SK-N-SH treated with all-trans-retinoic acid at 6 μM for 48 hours (cell line): ENCODE measurements at regions not wholly inside any gene's neighbourhood (a gene's known extent, or its start where the extent isn't known, plus 50 kb on each side); places are given as distances from the start of the nearest gene placed in this dataset.

ENCODE experiments used
- ATAC-seq: fragments of 200-7000 bp; cut with Tn5 transposase; 3 replicates; pipeline ENCODE4 v1.9.1; 2020; ENCODE audit warnings: mild to moderate bottlenecking, moderate library complexity
- ARNTL ChIP-seq: fragments of 450-650 bp; formaldehyde crosslinking; IDR thresholded peaks from 2 replicates; pipeline ENCODE4 v1.5.0; 2020; ENCODE audit warnings: low read depth, mild to moderate bottlenecking, moderate library complexity, borderline replicate concordance
- BACH2 ChIP-seq: fragments of 250-450 bp; sonication (Bioruptor Pico); IDR thresholded peaks from 2 replicates; pipeline ENCODE4 v1.9.0; 2021; ENCODE audit warnings: mild to moderate bottlenecking, borderline replicate concordance
- CSDC2 ChIP-seq: fragments of 250-450 bp; sonication (Bioruptor Pico); IDR thresholded peaks from 2 replicates; pipeline ENCODE4 v1.5.0; 2020; ENCODE audit warnings: mild to moderate bottlenecking, moderate library complexity
- ESRRG ChIP-seq: fragments of 250-450 bp; sonication (Bioruptor Pico); IDR thresholded peaks from 2 replicates; pipeline ENCODE4 v1.6.1; 2021; ENCODE audit warnings: mild to moderate bottlenecking
- GLIS3 ChIP-seq: fragments of 250-450 bp; sonication (Bioruptor Pico); IDR thresholded peaks from 2 replicates; pipeline ENCODE4 v1.5.0; 2020; ENCODE audit warnings: mild to moderate bottlenecking, moderate library complexity
- ISL1 ChIP-seq: fragments of 250-450 bp; sonication (Bioruptor Pico); IDR thresholded peaks from 2 replicates; pipeline ENCODE4 v2.1.2; 2022; ENCODE audit warnings: mild to moderate bottlenecking, moderate library complexity
- OSR1 ChIP-seq: fragments of 250-450 bp; sonication (Bioruptor Pico); IDR thresholded peaks from 2 replicates; pipeline ENCODE4 v1.8.0; 2022; ENCODE audit warnings: moderate library complexity, mild to moderate bottlenecking, inconsistent platforms
- PPARA ChIP-seq: fragments of 250-450 bp; sonication (Bioruptor Pico); IDR thresholded peaks from 2 replicates; pipeline ENCODE4 v1.5.0; 2020; ENCODE audit warnings: mild to moderate bottlenecking, borderline replicate concordance
- RARB ChIP-seq: fragments of 250-450 bp; sonication (Bioruptor Pico); IDR thresholded peaks from 2 replicates; pipeline ENCODE4 v1.8.0; 2021; ENCODE audit warnings: mild to moderate bottlenecking, moderate library complexity
- SNAI2 ChIP-seq: fragments of 250-450 bp; sonication (Bioruptor Pico); IDR thresholded peaks from 2 replicates; pipeline ENCODE4 v1.5.0; 2020; ENCODE audit warnings: mild to moderate bottlenecking, moderate library complexity
- TOX ChIP-seq: fragments of 250-450 bp; sonication (Bioruptor Pico); IDR thresholded peaks from 2 replicates; pipeline ENCODE4 v1.8.0; 2021; ENCODE audit warnings: mild to moderate bottlenecking, moderate library complexity, borderline replicate concordance
- ZC3H10 ChIP-seq: fragments of 250-450 bp; sonication (Bioruptor Pico); IDR thresholded peaks from 2 replicates; pipeline ENCODE4 v1.5.1; 2021; ENCODE audit warnings: mild to moderate bottlenecking, moderate library complexity
- ZFP3 ChIP-seq: fragments of 250-450 bp; sonication (Bioruptor Pico); IDR thresholded peaks from 2 replicates; pipeline ENCODE4 v1.5.0; 2020; ENCODE audit warnings: mild to moderate bottlenecking, moderate library complexity
- ZFP30 ChIP-seq: fragments of 450-650 bp; formaldehyde crosslinking; IDR thresholded peaks from 2 replicates; pipeline ENCODE4 v1.5.0; 2022; ENCODE audit warnings: mild to moderate bottlenecking, moderate library complexity
- ZNF565 ChIP-seq: fragments of 450-650 bp; formaldehyde crosslinking; conservative IDR thresholded peaks from 2 replicates; pipeline ENCODE4 v1.5.0; 2020; ENCODE audit warnings: low read depth, mild to moderate bottlenecking, moderate library complexity
- ZNF70 ChIP-seq: fragments of 450-650 bp; formaldehyde crosslinking; IDR thresholded peaks from 2 replicates; pipeline ENCODE4 v1.5.0; 2020; ENCODE audit warnings: mild to moderate bottlenecking, moderate library complexity
- ZNF8 ChIP-seq: fragments of 450-650 bp; formaldehyde crosslinking; IDR thresholded peaks from 2 replicates; pipeline ENCODE4 v1.5.0; 2020; ENCODE audit warnings: mild to moderate bottlenecking, moderate library complexity
- TF ChIP-seq, protein P1 (sequence below): fragments of 250-450 bp; sonication (Bioruptor Pico); IDR thresholded peaks from 2 replicates; pipeline ENCODE4 v1.5.1; 2020; ENCODE audit warnings: low read depth, mild to moderate bottlenecking, moderate library complexity
- TF ChIP-seq, protein P2 (sequence below): fragments of 250-450 bp; sonication (Bioruptor Pico); IDR thresholded peaks from 2 replicates; pipeline ENCODE4 v1.5.1; 2021; ENCODE audit warnings: mild to moderate bottlenecking, moderate library complexity
- TF ChIP-seq, protein P3 (sequence below): fragments of 250-450 bp; sonication (Bioruptor Pico); IDR thresholded peaks from 2 replicates; pipeline ENCODE4 v1.5.0; 2020; ENCODE audit warnings: mild to moderate bottlenecking, moderate library complexity
- TF ChIP-seq, protein P4 (sequence below): fragments of 250-450 bp; sonication (Bioruptor Pico); IDR thresholded peaks from 2 replicates; pipeline ENCODE4 v1.8.0; 2021; ENCODE audit warnings: low read depth, mild to moderate bottlenecking, moderate library complexity, borderline replicate concordance

DNA sequence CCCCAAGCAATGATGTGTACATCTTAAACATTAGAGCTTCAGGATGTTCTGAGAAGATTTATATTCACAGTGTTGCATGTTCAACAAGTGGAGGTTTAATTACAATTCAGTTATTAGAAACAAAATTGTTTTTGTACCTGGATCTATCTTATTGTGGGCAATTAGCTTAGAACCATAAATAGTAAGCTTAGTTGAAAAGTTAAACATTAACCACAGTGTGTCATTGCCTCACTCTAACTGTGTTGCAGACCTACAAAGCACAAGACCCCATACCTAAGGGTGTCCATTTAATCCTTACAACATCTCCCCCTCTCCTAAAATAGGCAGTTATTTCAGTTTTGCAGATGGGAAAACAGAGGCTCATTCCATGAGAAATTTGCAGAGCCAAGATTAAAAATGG, 632.0 kb upstream of the SOX9 start:
- TF ChIP-seq OSR1 (CRISPR knock-in tag) = no peak
- TF ChIP-seq, protein P1, sequence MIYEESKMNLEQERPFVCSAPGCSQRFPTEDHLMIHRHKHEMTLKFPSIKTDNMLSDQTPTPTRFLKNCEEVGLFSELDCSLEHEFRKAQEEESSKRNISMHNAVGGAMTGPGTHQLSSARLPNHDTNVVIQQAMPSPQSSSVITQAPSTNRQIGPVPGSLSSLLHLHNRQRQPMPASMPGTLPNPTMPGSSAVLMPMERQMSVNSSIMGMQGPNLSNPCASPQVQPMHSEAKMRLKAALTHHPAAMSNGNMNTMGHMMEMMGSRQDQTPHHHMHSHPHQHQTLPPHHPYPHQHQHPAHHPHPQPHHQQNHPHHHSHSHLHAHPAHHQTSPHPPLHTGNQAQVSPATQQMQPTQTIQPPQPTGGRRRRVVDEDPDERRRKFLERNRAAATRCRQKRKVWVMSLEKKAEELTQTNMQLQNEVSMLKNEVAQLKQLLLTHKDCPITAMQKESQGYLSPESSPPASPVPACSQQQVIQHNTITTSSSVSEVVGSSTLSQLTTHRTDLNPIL (CRISPR knock-in tag) = no peak
- TF ChIP-seq, protein P2, sequence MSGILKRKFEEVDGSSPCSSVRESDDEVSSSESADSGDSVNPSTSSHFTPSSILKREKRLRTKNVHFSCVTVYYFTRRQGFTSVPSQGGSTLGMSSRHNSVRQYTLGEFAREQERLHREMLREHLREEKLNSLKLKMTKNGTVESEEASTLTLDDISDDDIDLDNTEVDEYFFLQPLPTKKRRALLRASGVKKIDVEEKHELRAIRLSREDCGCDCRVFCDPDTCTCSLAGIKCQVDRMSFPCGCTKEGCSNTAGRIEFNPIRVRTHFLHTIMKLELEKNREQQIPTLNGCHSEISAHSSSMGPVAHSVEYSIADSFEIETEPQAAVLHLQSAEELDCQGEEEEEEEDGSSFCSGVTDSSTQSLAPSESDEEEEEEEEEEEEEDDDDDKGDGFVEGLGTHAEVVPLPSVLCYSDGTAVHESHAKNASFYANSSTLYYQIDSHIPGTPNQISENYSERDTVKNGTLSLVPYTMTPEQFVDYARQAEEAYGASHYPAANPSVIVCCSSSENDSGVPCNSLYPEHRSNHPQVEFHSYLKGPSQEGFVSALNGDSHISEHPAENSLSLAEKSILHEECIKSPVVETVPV (CRISPR knock-in tag) = no peak
- no peak for TF ChIP-seq SNAI2 (CRISPR knock-in tag)
- no peak for TF ChIP-seq ZNF8 (CRISPR knock-in tag)
- no peak for TF ChIP-seq CSDC2 (CRISPR knock-in tag)
- TF ChIP-seq GLIS3 (CRISPR knock-in tag) = no peak
- TF ChIP-seq, protein P3, sequence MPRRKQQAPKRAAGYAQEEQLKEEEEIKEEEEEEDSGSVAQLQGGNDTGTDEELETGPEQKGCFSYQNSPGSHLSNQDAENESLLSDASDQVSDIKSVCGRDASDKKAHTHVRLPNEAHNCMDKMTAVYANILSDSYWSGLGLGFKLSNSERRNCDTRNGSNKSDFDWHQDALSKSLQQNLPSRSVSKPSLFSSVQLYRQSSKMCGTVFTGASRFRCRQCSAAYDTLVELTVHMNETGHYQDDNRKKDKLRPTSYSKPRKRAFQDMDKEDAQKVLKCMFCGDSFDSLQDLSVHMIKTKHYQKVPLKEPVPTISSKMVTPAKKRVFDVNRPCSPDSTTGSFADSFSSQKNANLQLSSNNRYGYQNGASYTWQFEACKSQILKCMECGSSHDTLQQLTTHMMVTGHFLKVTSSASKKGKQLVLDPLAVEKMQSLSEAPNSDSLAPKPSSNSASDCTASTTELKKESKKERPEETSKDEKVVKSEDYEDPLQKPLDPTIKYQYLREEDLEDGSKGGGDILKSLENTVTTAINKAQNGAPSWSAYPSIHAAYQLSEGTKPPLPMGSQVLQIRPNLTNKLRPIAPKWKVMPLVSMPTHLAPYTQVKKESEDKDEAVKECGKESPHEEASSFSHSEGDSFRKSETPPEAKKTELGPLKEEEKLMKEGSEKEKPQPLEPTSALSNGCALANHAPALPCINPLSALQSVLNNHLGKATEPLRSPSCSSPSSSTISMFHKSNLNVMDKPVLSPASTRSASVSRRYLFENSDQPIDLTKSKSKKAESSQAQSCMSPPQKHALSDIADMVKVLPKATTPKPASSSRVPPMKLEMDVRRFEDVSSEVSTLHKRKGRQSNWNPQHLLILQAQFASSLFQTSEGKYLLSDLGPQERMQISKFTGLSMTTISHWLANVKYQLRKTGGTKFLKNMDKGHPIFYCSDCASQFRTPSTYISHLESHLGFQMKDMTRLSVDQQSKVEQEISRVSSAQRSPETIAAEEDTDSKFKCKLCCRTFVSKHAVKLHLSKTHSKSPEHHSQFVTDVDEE (CRISPR knock-in tag) = no peak
- TF ChIP-seq PPARA (CRISPR knock-in tag) = no peak
- TF ChIP-seq ISL1 = no peak
- TF ChIP-seq ARNTL = no peak
- no peak for TF ChIP-seq ZNF565 (CRISPR knock-in tag)
- TF ChIP-seq ESRRG (CRISPR knock-in tag) = no peak
- TF ChIP-seq, protein P4, sequence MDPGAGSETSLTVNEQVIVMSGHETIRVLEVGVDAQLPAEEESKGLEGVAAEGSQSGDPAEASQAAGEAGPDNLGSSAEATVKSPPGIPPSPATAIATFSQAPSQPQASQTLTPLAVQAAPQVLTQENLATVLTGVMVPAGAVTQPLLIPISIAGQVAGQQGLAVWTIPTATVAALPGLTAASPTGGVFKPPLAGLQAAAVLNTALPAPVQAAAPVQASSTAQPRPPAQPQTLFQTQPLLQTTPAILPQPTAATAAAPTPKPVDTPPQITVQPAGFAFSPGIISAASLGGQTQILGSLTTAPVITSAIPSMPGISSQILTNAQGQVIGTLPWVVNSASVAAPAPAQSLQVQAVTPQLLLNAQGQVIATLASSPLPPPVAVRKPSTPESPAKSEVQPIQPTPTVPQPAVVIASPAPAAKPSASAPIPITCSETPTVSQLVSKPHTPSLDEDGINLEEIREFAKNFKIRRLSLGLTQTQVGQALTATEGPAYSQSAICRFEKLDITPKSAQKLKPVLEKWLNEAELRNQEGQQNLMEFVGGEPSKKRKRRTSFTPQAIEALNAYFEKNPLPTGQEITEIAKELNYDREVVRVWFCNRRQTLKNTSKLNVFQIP (CRISPR knock-in tag) = no peak
- TF ChIP-seq ZC3H10 (CRISPR knock-in tag) = no peak
- no peak for TF ChIP-seq ZFP30
- no peak for TF ChIP-seq BACH2 (CRISPR knock-in tag)
- no peak for TF ChIP-seq RARB (CRISPR knock-in tag)
- ATAC-seq = no peak

DNA sequence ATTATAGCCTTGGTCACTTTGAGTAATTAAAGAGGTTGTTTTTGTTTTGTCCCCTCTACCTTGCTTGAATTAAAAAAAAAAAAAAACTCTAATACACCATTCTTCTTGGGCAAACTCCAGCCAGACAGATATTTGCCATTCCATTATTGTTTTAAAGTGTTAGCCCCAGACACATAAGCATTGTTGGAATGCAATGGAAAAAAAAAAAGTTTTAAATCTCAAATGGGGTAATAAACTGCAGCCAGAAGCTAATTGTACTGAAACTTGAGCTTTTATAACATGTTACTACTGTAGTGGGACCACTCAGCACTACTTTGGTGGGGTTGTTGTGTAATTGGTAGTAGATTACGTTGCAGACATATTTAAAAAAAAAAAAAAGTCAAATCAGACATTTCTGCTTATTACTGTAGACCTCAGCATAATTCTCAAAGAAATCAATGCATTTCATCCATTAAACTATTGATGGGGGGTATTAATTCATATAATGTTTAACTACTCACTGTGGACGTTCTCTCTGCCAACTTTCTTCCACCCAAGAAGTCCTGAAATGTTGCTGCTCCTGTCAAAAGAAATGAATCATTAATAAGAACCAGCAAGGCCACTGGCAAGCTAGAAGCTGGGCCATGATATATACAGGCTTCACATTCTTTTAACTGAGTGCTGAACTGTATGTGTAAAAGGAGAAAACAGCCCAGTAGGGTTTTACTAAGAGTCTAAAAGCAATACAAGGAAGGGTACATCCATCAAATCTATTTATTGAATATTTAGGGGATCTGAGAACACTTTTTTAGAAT, 626.6 kb upstream of the SOX9 start:
- peak; percentile 95 for ATAC-seq
- TF ChIP-seq ISL1 = peak; percentile 69
- no peak for TF ChIP-seq ZC3H10 (CRISPR knock-in tag)
- TF ChIP-seq CSDC2 (CRISPR knock-in tag) = no peak
- TF ChIP-seq ZNF70 (CRISPR knock-in tag) = no peak
- TF ChIP-seq SNAI2 (CRISPR knock-in tag) = no peak
- TF ChIP-seq, protein P4 (CRISPR knock-in tag) = no peak

DNA sequence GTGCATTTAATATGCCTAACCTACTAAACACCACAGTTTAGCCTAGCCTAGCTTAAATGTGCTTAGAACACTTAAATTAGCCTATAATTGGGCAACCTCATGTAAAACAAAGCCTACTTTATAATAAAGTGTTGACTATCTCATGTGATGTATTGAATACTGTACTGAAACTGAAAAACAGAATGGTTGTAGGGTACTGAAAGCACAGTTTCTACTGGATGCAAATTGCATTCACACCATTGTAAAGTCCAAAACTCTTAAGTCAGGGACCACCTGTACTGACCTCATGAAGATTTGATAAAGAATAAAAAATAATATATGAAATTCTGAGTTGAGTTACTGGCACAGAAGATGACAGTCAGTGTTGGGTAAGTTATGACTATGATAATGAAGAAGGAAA, 625.4 kb upstream of the SOX9 start:
- no peak for ATAC-seq
- TF ChIP-seq ARNTL (no peak), ZFP30 (no peak), TOX (no peak), BACH2 (CRISPR knock-in tag) (no peak), RARB (CRISPR knock-in tag) (no peak), CSDC2 (CRISPR knock-in tag) (no peak), ISL1 (no peak), ESRRG (CRISPR knock-in tag) (no peak), GLIS3 (CRISPR knock-in tag) (no peak), ZFP3 (CRISPR knock-in tag) (no peak), PPARA (CRISPR knock-in tag) (no peak), ZNF8 (CRISPR knock-in tag) (no peak), ZNF565 (CRISPR knock-in tag) (no peak)
- TF ChIP-seq, protein P2 (CRISPR knock-in tag) = no peak
- TF ChIP-seq, protein P1 (CRISPR knock-in tag) = no peak
- TF ChIP-seq, protein P4 (CRISPR knock-in tag) = no peak
